ENCODE measurements at regions not wholly inside any gene's neighbourhood (a gene's known extent, or its start where the extent isn't known, plus 50 kb on each side); places are given as distances from the start of the nearest gene placed in this dataset.

GRCh38 chr10:78164702-78165101, 131.0 kb downstream of the RPS24 start:
- no peak for DNase-seq

DNA sequence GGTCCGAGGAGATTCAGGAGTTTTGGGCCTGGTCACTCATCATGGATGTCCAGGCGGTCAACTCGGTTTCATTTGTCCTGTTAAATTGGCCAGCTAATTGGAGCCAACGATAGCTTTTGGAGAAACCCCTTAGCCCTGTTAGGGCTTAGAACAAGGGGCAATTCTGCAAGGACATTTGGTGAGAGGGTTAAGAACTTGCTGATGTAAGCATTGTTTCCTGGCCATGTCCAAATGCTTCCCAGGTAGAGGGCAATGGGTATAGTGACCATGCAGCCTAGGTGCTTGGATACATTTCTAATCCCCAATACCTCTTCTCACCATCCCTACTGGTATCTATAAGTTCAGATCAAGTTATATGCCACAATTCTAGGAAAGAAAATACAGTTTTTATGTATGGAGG, 131.5 kb downstream of the RPS24 start:
- no peak for DNase-seq

- no peak for DNase-seq
Observed at GRCh38 chr10:78165617-78166016, 132.0 kb downstream of the RPS24 start.

- no peak for DNase-seq
Observed at GRCh38 chr10:78166261-78166660, 132.6 kb downstream of the RPS24 start.

GRCh38 chr10:78169214-78169613, 135.6 kb downstream of the RPS24 start:
- DNase-seq: no peak

- DNase-seq: no peak
Observed at GRCh38 chr10:78170026-78170475, 136.4 kb downstream of the RPS24 start.

DNA sequence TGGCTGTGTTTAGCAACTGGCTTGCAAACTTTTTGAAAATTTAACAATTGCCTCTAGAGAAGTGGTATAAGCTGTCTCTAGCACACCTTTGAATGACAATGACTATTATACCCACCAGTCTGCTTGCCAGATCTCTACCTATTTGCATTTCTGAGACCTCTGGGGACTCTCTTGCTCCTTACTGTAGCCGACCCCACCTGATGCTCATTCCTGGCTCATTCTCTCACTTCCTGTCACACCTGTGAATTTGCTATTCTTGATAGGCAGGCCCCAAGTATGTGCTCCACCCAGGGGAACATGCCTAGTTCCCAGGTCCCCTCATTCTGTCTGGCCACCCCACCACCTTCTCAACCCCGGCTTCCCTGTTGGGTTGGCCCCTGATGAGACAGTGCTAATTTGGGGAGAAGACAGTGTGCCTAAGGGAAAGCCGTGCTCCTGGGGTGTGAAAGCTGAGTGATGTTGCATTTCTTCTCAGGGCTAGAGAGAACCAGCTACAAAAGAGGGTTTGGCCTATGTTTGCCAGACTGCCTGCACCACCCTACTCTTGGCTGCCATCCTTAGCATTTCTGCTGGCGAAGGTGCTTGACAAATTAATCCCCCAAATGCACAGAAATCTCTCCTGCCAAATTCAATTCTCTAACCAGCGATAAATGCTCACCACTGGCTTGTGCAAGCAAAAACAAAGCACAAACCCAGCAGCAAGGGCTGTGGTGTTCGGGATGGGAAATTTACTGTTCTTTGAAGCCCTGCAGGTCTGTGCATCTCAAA, 138.2 kb downstream of the RPS24 start:
- no peak for DNase-seq

GRCh38 chr10:78173360-78174015, 139.8 kb downstream of the RPS24 start:
- DNase-seq: no peak

GRCh38 chr10:78175444-78176015, 141.9 kb downstream of the RPS24 start:
- peak; percentile 35 for DNase-seq

DNA sequence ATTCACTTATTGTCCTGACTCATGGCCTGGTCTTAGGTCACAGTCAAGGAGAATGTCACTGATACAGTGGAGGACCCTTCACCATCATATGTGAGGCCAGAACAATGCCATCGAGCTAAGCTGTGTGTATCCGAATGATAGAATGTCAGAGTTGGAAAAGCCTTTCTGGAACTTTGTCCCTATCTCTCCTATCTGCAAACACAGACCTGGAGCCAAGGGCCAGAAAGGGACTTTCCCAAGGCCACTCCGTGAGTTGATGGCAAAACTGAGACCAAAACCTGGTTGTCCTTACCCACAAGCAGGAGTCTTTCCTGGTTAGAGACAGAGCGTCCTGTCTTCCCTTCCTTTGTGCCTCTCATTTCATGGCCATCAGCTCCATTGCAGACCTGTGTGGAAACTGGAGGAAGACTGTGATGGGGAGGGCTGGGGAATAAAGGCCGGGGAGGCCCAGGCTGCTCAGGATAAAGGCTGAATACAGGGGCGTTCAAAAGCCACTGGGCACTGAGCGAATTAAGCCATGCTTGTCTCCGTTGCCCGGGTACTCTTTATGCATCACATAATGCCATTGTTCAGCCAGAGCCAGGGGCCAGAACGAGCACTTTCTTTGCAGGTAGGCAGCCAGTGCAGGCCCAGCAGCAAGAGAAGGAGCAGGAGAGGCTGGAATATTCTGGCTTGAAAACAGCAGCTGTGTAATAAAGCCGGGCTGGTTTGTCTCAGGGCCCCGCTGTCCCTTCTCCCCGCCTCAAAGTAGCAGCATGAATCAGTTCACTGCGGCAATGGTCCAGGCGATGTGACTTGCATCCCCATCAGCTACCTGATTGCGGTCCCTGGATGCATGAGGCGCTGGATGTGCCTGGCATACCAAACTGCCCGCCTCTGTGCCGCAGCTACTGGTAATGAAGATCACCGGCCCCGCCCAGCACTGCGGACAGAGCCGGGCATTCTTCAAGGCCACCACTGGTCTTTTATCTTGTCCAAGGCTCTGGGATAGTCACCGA, 143.0 kb downstream of the RPS24 start:
- DNase-seq: no peak

GRCh38 chr10:78177491-78178185, 144.0 kb downstream of the RPS24 start:
- DNase-seq: no peak

DNA sequence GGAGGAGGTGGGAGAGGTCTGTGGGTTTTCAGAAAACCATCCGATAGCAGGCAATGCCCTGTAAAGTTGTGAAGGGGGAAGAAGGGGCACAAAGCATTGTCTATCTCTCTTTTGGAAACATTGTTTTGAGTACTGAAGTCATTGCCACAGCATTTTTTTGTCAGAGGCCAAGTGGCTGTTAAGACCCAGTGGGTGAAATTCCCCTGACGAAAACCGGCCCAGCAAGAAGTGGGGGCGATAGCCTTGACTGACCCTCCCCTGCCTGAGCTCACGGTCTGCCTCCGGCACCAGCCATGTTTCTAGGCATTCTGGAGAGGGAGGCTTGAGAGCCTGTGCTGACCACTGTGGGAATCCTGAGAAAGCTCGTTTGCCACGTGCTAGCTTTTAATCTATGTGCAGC, 144.7 kb downstream of the RPS24 start:
- DNase-seq: no peak

GRCh38 chr10:78178940-78179339, 145.3 kb downstream of the RPS24 start:
- DNase-seq: peak; percentile 22

GRCh38 chr10:78179886-78180705, 146.4 kb downstream of the RPS24 start:
- DNase-seq: no peak

DNA sequence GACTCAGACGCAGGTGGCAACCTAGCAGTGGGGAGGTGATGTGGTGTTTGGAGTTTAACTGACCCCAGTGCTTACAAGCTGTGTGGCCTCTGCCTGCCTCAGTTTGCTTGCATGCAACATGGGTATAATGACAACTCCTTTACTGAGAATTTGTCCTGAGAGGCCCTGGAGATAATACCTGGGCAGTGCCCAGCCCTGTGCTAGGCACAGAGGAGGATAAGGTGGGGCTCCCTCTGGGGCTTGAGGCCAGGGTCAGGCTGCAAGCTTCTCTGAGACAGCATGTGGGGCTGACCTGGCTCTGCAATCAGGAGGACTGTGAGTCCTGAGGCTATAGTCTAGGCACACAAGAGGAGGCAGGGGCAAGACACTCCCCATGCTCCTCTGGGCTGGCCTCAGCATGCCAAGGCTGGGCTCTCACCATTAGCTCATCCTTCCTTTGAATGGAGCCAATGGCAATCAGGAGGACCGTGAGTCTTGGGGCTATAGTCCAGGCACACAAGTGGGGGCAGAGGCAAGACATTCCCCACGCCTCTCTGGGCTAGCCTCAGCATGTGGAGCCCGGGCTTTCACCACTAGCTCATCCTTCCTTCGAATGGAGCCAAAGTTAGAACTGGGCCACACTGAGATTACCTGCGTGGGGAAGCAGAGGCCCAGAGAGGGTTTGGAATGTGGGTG, 147.9 kb downstream of the RPS24 start:
- DNase-seq: no peak

DNA sequence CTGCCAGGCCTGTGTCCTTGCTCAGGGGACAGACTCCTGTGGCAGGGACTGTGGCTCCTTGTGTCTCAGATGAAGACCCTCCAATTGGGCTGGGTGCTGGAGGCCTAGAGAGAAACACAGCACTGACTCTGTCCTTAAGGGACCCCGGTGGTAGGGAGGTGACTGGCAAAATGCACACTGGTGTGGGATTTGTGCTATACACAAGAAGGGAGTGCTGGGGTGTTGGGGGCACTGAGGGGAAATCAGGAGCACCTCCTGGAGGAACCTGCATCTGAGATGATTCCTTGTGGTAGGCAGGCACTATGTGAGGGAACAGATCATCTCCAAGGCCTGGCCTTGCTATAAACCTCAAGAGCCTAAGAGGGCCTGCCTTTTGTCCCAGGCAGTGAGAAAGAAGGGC, 149.2 kb downstream of the RPS24 start:
- no peak for DNase-seq

DNA sequence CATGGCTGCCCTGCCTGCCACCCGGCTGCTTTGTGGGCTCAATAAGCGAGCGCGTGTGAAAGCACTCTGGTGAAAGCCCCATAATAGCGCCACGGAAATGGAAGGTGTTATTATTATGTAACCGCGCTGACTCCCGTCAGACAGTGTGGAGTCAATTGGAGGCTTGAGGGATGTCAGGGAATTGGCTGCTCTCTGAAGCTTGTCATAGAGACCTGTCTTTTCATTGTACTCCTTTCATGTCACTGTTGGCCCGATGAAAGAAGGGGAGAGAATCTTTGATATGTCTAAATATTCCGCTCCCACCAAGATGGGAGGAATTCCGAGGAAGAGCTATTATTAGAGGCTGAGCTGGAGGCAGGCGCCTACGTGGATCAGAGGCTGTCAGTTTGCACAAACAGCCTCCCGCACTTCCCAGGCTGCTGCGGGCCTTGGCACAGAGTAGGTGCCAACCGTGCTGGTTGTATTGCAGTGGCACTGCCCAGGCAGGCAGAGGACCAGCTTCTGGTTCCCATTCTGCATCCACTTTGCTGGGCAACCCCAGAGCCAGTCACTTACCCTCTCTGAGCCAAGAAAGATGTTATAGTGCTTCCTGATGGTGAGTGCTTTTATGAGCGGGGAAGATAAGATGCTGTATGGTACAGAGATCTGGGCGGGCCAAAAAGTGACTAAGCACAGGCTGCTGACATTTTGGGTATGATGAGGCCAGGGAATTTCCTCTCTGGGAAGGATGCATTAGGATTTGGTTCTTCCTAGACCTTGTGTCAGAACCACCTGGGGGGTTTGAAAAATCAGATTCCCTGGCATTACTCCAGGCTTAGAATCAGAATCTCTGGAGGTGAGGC, 151.4 kb downstream of the RPS24 start:
- DNase-seq: peak; percentile 11

- DNase-seq: no peak
Observed at GRCh38 chr10:78185693-78186055, 152.0 kb downstream of the RPS24 start.

DNA sequence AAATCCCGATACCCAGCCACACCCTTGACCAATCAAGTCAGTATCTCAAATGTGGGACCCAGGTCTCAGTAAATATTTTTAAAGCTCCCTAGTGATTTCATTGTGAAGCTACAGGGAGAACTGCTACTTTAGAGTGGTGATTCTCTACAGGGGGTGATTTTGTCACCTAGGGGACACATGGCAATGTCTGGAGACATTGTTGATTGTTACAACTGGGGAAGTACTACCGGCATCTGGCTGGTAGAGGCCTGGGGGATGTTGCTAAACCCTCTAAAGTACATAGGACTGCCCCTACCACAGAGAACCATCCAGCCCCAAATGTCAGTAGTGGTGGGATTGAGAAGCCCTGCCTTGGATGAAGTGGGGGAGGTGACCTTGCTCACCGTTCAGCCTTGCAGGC, 152.9 kb downstream of the RPS24 start:
- no peak for DNase-seq

- no peak for DNase-seq
Observed at GRCh38 chr10:78187371-78187770, 153.7 kb downstream of the RPS24 start.

Measured in hematopoietic multipotent progenitor cell treated with erythropoietin and hydrocortisone succinate and interleukin-3 and kit ligand, for 6 days (in vitro differentiated cells).